Spleen (tissue), 7 donors: ENCODE measurements at regions not wholly inside any gene's neighbourhood (a gene's known extent, or its start where the extent isn't known, plus 50 kb on each side); places are given as distances from the start of the nearest gene placed in this dataset.

ENCODE experiments used
- POLR2AphosphoS5 ChIP-seq, 3 donors: sonication (generic); formaldehyde crosslinking; IDR thresholded peaks; one replicate each; pipeline ENCODE4 v1.5.1; 2017; ENCODE audit warnings: antibody characterized with exemption in 3 of 3
- TF ChIP-seq, protein P1 (sequence below), 11 experiments: fragments of 200-600 bp in 7 of 11; fragments of 450-650 bp in 4 of 11; sonication (generic) in 4 of 11; IDR thresholded peaks in 8 of 11; conservative IDR thresholded peaks in 3 of 11; 1 replicate in 7 of 11; 2 replicates in 4 of 11; pipeline versions ENCODE4 v1.4.0 to v1.8.0; 2016 to 2021; ENCODE audit warnings: antibody characterized with exemption in 11 of 11, inconsistent platforms in 4 of 11, mild to moderate bottlenecking in 1 of 11
- donor health status: DM: no; HTN: no; CAD: no; lungs with moderate emphysema.
- donor health status: DM: no; HTN: no; CAD: no.
- donor health status: DM: no; HTN: no; CAD: no.

DNA sequence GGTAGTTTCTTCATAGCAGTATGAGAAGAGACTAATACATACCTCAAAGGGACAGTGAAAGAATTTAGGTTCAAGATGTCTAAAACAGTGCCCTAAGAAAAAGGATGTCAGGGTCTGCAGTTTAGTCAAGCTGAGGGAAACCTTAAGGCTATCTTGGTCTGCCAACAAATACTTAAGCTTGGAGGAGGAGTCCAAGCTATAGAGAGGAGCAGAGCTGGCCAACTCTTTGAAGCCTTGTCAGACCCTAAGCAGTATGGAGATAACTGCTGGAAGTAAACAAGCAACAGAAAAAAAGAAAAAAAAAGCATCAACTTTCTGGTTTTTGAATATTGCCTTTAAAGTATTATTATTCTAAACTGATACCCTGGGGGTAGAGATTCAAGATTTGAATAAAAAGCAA is 1518.1 kb downstream of the GRIK2 start:
- TF ChIP-seq, protein P1, sequence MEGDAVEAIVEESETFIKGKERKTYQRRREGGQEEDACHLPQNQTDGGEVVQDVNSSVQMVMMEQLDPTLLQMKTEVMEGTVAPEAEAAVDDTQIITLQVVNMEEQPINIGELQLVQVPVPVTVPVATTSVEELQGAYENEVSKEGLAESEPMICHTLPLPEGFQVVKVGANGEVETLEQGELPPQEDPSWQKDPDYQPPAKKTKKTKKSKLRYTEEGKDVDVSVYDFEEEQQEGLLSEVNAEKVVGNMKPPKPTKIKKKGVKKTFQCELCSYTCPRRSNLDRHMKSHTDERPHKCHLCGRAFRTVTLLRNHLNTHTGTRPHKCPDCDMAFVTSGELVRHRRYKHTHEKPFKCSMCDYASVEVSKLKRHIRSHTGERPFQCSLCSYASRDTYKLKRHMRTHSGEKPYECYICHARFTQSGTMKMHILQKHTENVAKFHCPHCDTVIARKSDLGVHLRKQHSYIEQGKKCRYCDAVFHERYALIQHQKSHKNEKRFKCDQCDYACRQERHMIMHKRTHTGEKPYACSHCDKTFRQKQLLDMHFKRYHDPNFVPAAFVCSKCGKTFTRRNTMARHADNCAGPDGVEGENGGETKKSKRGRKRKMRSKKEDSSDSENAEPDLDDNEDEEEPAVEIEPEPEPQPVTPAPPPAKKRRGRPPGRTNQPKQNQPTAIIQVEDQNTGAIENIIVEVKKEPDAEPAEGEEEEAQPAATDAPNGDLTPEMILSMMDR (IDR thresholded peaks at IDR 0.05 in 8 of 11, conservative IDR thresholded peaks at IDR 0.05 in 3 of 11): no peak
- no peak for TF ChIP-seq POLR2AphosphoS5 (IDR thresholded peaks at IDR 0.05)
